ENCODE measurements at regions not wholly inside any gene's neighbourhood (a gene's known extent, or its start where the extent isn't known, plus 50 kb on each side); places are given as distances from the start of the nearest gene placed in this dataset.
"Not testable (repeated sequence)": the region's sequence is repeated elsewhere in the genome, so short reads cannot be mapped to it uniquely, and the experiment has no call there.

- Histone ChIP-seq H3K9me3 (ENCODE audit: control insufficient read depth, insufficient read depth, low read length) (no peaks in the 10 kb centered on the region), H3K27ac (ENCODE audit: low read depth, low read length) (no peak overlapping the region), H3K4me3 (ENCODE audit: low read depth, low read length) (no peak overlapping the region), H3K27me3 (ENCODE audit: control insufficient read depth, insufficient read depth, low read length) (peaks cover 2% of the 10 kb centered on the region)
- ChIA-PET CTCF (no interaction called here), POLR2A (no interaction called here)
- no peak for DNase-seq (ENCODE audit: low read depth, low spot score)
- no peak for TF ChIP-seq CTCF (IDR thresholded peaks at IDR 0.05; ENCODE audit: low read depth, low read length)
These were observed 236.8 kb upstream of the ATP5MC3 start for GRCh38 chr2:175418224-175418835.

- Histone ChIP-seq H3K4me3 (ENCODE audit: low read depth, low read length) (no peak overlapping the region), H3K9me3 (ENCODE audit: control insufficient read depth, insufficient read depth, low read length) (no peaks in the 10 kb centered on the region), H3K27me3 (ENCODE audit: control insufficient read depth, insufficient read depth, low read length) (peaks cover 2% of the 10 kb centered on the region), H3K27ac (ENCODE audit: low read depth, low read length) (no peak overlapping the region)
- CTCF ChIA-PET: interaction anchor here (0.6 to 1.5 kb wide), 9 partner anchors 11 to 1356 kb away, joined by 3 to 11 read pairs (median 3); no protein-coding TSS in a partner anchor
- DNase-seq (ENCODE audit: low read depth, low spot score): peak; percentile 6
- POLR2A ChIA-PET: no interaction called here
- peak; percentile 75 for TF ChIP-seq CTCF (IDR thresholded peaks at IDR 0.05; ENCODE audit: low read depth, low read length)
These were observed 233.5 kb upstream of the ATP5MC3 start for GRCh38 chr2:175414882-175415487.

GRCh38 chr2:175414191-175414881 lies 232.8 kb upstream of the ATP5MC3 start:
- TF ChIP-seq CTCF (IDR thresholded peaks at IDR 0.05; ENCODE audit: low read depth, low read length): no peak
- CTCF ChIA-PET: interaction anchor here (0.6 to 1.5 kb wide), 4 partner anchors 44 to 683 kb away, joined by 3 to 11 read pairs (median 4); no protein-coding TSS in a partner anchor
- no peaks in the 10 kb centered on the region for H3K9me3 ChIP-seq (ENCODE audit: control insufficient read depth, insufficient read depth, low read length)
- no peak for DNase-seq (ENCODE audit: low read depth, low spot score)
- POLR2A ChIA-PET: no interaction called here
- H3K27ac ChIP-seq (ENCODE audit: low read depth, low read length): no peak overlapping the region
- H3K27me3 ChIP-seq (ENCODE audit: control insufficient read depth, insufficient read depth, low read length): peaks cover 2% of the 10 kb centered on the region
- H3K4me3 ChIP-seq (ENCODE audit: low read depth, low read length): no peak overlapping the region

DNA sequence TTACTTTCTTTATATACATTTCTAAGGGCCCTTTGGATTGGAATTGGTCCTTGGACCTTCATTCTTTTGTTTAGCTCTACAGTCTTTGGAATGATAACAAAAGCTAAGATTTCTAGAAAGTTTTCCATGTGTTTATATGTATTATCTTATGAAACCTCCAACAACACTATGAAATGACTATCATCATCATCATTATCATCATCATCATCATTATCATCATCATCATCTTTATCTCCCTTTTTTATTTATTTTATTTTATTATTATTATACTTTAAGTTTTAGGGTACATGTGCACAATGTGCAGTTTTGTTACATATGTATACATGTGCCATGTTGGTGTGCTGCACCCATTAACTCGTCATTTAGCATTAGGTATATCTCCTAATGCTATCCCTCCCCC lies 229.4 kb upstream of the ATP5MC3 start:
- H3K27me3 ChIP-seq (ENCODE audit: control insufficient read depth, insufficient read depth, low read length); POLR2A ChIA-PET; H3K4me3 ChIP-seq (ENCODE audit: low read depth, low read length); DNase-seq (ENCODE audit: low read depth, low spot score); H3K9me3 ChIP-seq (ENCODE audit: control insufficient read depth, insufficient read depth, low read length); H3K27ac ChIP-seq (ENCODE audit: low read depth, low read length); CTCF ChIA-PET: not testable (repeated sequence)

DNA sequence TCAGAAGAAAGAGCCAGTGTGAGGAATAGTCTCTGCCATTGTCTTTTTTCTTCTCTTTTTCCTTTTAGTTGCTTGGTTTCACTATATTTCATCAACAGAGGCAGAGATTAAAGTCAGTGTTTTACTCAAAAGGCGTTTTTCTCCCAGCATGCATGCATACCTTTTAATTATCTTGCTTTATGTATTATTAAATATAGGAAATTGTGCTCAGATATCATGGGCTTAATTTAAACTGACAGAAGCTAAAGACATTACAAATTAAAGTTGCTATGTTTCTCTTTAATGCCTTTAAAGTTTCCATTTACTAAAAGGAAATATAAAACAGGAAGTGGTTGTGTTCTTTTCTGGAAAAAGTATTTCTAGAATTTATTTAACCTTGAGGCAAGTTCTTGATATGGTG lies 223.3 kb upstream of the ATP5MC3 start:
- DNase-seq (ENCODE audit: low read depth, low spot score): no peak
- no peak overlapping the region for H3K4me3 ChIP-seq (ENCODE audit: low read depth, low read length)
- no peaks in the 10 kb centered on the region for H3K27me3 ChIP-seq (ENCODE audit: control insufficient read depth, insufficient read depth, low read length)
- no peaks in the 10 kb centered on the region for H3K9me3 ChIP-seq (ENCODE audit: control insufficient read depth, insufficient read depth, low read length)
- CTCF ChIA-PET: no interaction called here
- POLR2A ChIA-PET: no interaction called here
- H3K27ac ChIP-seq (ENCODE audit: low read depth, low read length): no peak overlapping the region
- TF ChIP-seq CTCF (IDR thresholded peaks at IDR 0.05; ENCODE audit: low read depth, low read length): no peak
